HG03060 (cell line): ENCODE measurements at regions not wholly inside any gene's neighbourhood (a gene's known extent, or its start where the extent isn't known, plus 50 kb on each side); places are given as distances from the start of the nearest gene placed in this dataset.
"Not testable (repeated sequence)": the region's sequence is repeated elsewhere in the genome, so short reads cannot be mapped to it uniquely, and the experiment has no call there.

Source experiments
- ATAC-seq: cut with Tn5 transposase; IDR thresholded peaks from one replicate; pipeline ENCODE4 v1.9.1; 2021; ENCODE audit warnings: low read depth, moderate number of reproducible peaks; ENCODE audit not compliant: unreplicated experiment

DNA sequence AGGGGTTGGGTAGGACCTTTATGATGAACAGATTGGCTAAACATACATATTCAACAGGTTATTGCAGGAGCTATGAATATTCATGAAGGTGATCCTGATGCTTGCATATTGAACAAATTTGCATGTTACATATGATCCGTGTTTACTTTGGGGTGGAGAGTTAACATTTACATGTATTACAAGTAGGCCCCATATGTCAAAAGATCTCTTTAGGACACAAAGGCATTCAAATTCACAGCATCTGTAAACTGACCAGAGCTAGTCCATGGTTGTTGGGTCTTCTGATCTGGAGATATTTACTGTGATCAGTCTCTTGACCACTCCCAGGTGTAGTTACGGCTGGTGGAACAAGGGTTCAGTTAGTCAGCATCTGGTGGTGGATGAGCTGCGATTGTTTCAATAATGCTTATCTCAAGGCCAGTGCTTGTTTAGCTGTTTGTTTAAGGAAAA, 80.4 kb downstream of the PMAIP1 start:
- ATAC-seq = no peak

DNA sequence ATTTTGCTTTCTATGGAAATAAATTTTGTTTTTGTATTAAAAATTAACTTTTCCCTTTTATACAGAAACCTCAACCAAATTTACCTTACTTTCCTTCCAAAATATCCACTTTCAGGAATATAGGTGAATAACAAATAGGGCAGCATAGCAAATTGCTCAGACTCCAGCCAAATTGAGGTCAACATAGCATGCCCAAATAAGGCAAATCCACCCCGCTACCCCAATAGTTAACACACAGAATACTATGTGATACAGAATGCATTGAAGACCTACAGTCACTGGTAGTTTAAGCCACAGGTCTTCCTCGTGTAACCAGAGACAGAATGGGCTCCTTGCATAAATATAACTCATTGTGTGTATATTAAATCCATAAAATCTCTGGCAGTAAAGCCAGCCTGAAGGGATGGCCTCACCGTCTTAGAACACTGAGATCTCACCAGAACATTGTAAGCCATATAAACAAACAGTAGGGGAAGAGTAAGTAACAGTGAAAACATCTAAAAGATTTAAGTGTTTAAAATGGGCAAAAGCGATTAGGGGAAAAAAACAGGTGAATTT, 72.2 kb downstream of the PMAIP1 start:
- no peak for ATAC-seq

DNA sequence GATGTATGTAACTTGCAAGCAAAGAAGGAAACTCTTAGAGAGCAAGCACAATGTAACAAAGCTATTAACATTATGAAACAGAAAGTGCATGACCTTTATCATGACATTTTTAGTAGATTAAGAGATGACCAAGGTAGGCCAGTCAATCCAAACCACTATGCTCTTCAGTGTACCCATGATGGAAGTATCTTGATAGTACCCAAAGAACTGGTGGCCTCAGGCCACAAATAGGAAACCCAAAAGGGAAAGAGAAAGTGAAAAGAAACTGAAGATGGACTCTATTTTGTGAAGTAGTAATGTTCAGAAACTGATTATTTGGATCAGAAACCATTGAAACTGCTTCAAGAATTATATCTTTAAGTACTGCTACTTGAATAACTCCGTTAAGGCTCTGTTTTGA, 71.3 kb downstream of the PMAIP1 start:
- ATAC-seq = peak; percentile 66

DNA sequence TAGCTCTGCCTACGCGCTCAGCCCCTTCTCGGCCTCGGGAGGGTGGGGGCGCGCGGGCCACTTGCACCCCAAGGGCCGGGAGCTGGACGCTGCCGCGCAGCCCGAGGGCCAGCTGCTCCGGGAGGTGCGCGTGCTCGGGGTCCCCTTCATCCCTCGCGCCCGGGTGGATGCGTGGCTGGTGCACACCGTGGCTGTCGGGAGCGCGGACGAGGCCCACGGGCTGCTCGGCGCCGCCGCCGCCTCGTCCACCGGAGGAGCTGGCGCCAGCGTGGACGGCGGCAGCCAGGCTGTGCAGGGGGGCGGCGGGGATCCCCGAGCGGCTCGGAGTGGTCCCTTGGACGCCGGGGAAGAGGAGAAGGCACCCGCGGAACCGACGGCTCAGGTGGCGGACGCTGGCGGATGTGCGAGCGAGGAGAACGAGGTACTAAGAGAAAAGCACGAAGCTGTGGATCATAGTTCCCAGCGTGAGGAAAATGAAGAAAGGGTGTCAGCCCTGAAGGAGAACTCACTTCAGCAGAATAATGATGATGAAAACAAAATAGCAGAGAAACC, 69.8 kb downstream of the PMAIP1 start:
- not testable (repeated sequence) for ATAC-seq

DNA sequence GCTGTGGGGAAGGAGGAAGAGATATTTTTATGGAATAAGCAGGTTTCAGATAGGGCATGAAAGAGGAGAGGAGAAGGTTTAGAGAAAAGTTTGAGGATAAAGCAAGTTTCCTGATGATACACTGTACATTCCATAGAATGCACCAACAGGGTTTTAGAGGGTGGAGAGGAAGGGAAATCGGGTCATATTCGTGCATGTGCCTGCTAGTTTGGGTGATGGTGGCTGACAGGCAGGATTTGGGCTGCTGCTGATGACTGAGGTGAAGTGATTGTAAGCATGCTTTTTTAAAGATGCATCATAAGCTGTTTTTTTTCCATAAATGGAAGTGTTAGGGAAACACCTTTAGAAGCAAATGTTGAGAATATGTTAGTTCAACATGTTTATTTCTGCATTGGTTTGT, 68.8 kb downstream of the PMAIP1 start:
- ATAC-seq = no peak

DNA sequence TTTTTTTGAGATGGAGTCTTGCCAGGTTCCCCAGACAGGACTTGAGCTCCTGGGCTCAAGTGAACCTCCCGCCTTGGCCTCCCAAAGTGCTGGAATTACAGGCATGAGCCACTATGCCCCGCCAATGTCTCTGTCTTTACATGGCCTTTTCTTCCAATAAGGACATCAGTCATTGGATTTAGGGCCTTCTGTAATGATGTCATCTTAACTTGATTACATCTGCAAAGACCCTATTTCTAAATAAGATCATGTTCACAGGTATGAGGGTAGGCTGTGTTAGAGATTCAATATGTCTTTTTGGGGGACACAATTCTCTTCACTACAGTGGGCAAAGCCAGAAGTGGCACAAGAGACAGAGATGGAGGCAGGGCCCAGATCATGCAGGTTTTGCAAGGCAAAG, 68.1 kb downstream of the PMAIP1 start:
- no peak for ATAC-seq

DNA sequence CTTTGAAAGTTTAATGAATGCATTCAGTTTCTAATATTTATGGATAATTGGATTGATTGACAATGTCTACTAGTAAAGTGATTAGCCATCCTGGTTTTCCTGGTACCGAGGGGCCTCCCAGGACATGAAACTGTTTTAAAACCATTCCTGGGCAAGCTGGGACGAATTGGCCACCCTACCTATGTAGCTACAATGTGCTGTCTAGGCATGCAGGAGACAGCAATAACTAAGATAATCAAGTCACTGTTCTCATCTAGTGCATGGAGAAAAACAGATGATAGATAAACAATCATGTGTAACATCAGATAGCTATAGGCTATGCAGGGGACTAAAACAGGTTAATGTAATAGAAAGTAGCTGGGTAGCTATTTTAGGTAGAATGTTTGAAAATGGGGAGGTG, 67.1 kb downstream of the PMAIP1 start:
- no peak for ATAC-seq

DNA sequence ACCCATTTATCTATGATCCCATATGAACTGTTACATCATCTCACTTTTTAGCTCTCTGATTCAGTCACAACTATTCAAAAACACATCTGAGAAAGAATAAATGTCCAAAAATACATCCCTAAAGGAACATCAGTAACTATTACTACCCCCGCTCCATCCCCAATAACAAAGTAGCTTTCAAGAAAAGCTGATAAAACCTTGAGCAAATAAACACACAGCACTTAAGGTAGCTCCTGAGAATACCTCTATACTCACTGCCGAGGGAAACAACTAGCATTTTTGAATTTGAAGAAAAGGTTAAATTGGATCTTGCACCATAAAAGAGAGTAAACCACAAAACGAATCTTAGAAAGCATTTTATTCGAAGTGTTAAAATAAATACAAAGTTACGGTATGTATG, 63.4 kb downstream of the PMAIP1 start:
- no peak for ATAC-seq

DNA sequence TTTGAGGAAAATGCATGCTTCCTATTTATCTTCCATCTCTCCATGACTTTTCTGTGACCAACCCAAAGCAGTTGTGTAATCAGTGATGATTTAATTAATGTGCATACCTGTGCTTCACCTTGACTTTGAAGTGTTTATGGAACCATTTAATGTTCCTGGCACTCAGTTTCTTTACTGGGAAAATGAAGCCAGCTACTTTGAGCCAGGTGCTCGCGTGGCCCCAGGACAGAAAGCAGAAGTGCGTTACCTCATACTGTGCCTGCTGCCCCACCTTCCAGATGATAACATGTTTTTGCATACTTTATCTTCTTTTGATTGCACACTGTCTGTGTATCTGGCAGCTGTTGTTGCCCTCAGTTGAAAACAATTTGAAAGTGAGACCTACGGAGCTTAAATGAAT, 61.3 kb downstream of the PMAIP1 start:
- ATAC-seq = peak; percentile 68

DNA sequence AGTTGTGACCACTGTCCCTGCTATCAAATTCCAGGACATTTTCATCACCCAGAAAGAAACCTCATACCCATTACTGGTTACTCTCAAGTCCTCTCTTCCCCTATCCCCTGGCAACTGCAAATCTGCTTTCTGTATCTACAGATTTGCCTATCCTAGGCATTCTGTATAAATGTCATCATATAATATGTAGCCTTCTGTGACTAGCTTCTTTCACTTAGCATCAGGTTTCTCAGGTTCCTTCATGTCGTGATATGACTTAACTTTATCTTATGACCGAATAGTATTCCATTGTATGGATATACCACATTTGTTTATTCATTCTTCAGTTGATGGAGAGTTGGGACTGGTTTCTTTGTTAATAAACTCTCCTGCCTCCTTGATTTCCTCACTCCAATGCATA, 60.5 kb downstream of the PMAIP1 start:
- no peak for ATAC-seq

DNA sequence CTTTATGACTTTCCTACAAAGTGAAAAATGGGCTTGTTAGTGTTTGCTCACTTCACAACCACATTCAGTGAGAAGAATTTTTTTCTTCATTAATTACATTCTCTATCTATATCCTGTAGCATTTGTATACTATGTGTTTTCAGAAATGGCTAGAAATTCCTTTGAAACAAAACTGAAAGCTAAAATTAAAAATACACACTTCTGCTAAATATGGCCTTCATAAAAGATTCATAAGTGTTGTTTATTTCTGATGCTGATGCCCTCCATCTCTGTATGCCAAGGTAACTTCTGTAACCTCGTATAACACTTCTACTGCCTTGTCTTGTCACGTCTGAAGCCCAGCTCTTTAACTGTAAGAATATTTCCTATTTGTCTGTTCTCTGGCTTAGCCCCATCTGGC, 59.8 kb downstream of the PMAIP1 start:
- ATAC-seq = no peak

DNA sequence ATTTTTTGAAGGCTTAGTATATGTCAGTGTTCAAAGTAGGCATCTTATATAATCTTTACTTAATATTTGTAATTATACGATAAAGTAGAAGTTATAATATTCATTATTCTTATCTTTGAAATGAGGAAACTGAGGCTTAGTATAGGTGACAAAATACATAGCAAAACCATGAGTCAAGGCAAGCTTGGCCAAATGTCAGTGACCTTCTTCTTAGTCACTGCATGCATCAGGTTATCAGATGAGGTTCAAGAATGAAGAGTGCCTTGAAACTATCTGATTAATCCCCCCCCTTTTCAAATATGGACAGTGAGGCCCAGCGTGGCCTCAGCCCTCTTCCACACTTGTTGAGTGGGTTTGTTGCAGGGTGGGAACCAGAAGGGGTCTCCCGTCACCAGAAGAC, 59.3 kb downstream of the PMAIP1 start:
- no peak for ATAC-seq

DNA sequence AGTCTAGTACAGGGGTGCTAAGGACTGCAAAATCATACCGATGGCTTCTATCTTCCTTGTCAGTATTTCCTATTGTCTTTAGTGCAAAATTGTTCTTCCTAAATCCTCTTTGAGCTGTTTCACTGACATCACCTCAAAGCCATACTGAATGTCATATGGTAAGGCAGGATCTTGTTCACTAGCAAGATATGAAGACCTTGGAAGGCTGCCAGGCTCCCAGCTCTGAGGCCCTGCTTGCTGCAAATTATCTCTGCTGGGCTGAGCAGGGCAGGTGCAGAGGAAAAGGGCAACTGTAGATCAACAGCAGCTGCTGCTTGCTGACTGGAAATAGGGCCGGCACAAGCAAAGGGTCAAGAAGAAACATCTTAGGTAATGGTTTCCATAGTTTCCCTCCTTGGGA, 58.2 kb downstream of the PMAIP1 start:
- no peak for ATAC-seq

DNA sequence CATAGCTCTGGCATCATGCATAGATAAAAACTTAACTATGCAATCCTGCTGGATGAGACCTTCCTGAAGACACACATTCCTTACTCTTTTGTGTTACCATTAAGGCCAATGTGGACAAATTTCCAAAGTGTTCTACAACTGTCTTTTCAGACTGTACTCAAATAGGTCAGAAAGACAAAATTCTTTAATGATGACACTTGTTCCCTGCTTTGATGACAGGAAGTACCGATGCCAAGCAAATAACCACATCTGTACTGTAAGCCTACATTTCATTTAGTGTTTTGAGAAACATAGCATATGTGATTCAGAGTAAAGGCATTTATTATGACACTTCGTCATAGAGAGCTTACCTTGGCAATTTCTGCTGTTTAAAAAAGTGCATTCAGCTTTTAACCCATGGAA, 55.0 kb downstream of the PMAIP1 start:
- ATAC-seq = no peak

DNA sequence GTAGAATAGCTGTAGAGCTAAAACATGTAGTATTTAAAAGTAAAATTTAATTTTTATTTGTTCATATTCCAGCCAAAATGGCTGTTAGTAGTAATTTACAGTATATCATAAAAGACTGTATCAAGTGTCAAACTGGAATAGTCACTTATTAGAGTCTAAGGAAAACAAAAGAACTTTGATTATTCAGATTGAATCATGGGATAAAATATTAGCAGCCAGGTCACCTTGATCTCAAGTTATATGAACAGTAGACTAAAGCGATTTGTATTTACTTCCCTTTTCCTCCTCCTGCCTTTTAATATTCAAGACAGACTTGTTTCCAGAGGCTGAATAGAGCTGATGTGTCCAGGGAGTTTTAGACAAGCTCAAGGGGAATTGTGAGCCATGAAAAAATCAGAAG, 54.4 kb downstream of the PMAIP1 start:
- no peak for ATAC-seq
